HG02610 (cell line): ENCODE measurements at regions not wholly inside any gene's neighbourhood (a gene's known extent, or its start where the extent isn't known, plus 50 kb on each side); places are given as distances from the start of the nearest gene placed in this dataset.

Experiments
- ATAC-seq: cut with Tn5 transposase; IDR thresholded peaks from one replicate; pipeline ENCODE4 v1.9.1; 2021; ENCODE audit warnings: mild to moderate bottlenecking, moderate library complexity; ENCODE audit not compliant: unreplicated experiment

GRCh38 chr1:63112155-63112900, 210.0 kb upstream of the FOXD3 start:
- peak; percentile 85 for ATAC-seq

- no peak for ATAC-seq
Measured at GRCh38 chr1:63115527-63115926, 206.8 kb upstream of the FOXD3 start.

GRCh38 chr1:63116016-63116415, 206.4 kb upstream of the FOXD3 start:
- ATAC-seq: no peak

- no peak for ATAC-seq
Measured at GRCh38 chr1:63119575-63120155, 202.7 kb upstream of the FOXD3 start.

- ATAC-seq: peak; percentile 37
Measured at GRCh38 chr1:63122079-63122478, 200.3 kb upstream of the FOXD3 start.

- ATAC-seq: peak; percentile 79
Measured at GRCh38 chr1:63124666-63125191, 197.6 kb upstream of the FOXD3 start.

- ATAC-seq: no peak
Measured at GRCh38 chr1:63126104-63126503, 196.3 kb upstream of the FOXD3 start.

GRCh38 chr1:63127376-63127775, 195.0 kb upstream of the FOXD3 start:
- no peak for ATAC-seq

- ATAC-seq: no peak
Measured at GRCh38 chr1:63128556-63128955, 193.8 kb upstream of the FOXD3 start.

- no peak for ATAC-seq
Measured at GRCh38 chr1:63129184-63129583, 193.2 kb upstream of the FOXD3 start.

- no peak for ATAC-seq
Measured at GRCh38 chr1:63129855-63130254, 192.5 kb upstream of the FOXD3 start.

- ATAC-seq: no peak
Measured at GRCh38 chr1:63134501-63135173, 187.7 kb upstream of the FOXD3 start.

- no peak for ATAC-seq
Measured at GRCh38 chr1:63135174-63135512, 187.2 kb upstream of the FOXD3 start.

- ATAC-seq: no peak
Measured at GRCh38 chr1:63135801-63136200, 186.6 kb upstream of the FOXD3 start.

GRCh38 chr1:63142001-63142400, 180.4 kb upstream of the FOXD3 start:
- no peak for ATAC-seq

- no peak for ATAC-seq
Measured at GRCh38 chr1:63143482-63143881, 178.9 kb upstream of the FOXD3 start.

GRCh38 chr1:63147783-63148182, 174.6 kb upstream of the FOXD3 start:
- no peak for ATAC-seq

GRCh38 chr1:63148825-63149645, 173.3 kb upstream of the FOXD3 start:
- ATAC-seq: peak; percentile 77

GRCh38 chr1:63152572-63152971, 169.8 kb upstream of the FOXD3 start:
- ATAC-seq: no peak

- no peak for ATAC-seq
Measured at GRCh38 chr1:63155437-63155836, 166.9 kb upstream of the FOXD3 start.

- ATAC-seq: no peak
Measured at GRCh38 chr1:63157085-63157484, 165.3 kb upstream of the FOXD3 start.
